Liver (tissue), 3 donors: ENCODE measurements at regions not wholly inside any gene's neighbourhood (a gene's known extent, or its start where the extent isn't known, plus 50 kb on each side); places are given as distances from the start of the nearest gene placed in this dataset.

ENCODE experiments used
- EGR1 ChIP-seq, 2 donors: IDR thresholded peaks; 2 replicates each; pipeline ENCODE4 v1.6.1; 2016 to 2018; ENCODE audit warnings: antibody characterized with exemption in 2 of 2, low read depth in 2 of 2
- FOXA1 ChIP-seq: IDR thresholded peaks from 2 replicates; pipeline ENCODE4 v1.6.1; 2016; ENCODE audit warnings: antibody characterized with exemption
- GABPA ChIP-seq, 2 donors: IDR thresholded peaks in 1 of 2; conservative IDR thresholded peaks in 1 of 2; 2 replicates each; pipeline ENCODE4 v1.6.1; 2016; ENCODE audit warnings: antibody characterized with exemption in 2 of 2, mild to moderate bottlenecking in 1 of 2, moderate library complexity in 1 of 2
- HNF4A ChIP-seq, 2 donors: conservative IDR thresholded peaks; 2 replicates each; pipeline ENCODE4 v1.6.1; 2016; ENCODE audit warnings: antibody characterized with exemption in 2 of 2, mild to moderate bottlenecking in 2 of 2
- JUND ChIP-seq, 2 donors: IDR thresholded peaks; 2 replicates each; pipeline ENCODE4 v1.6.1; 2016; ENCODE audit warnings: antibody characterized with exemption in 2 of 2
- RAD21 ChIP-seq, 2 donors: IDR thresholded peaks; 2 replicates each; pipeline ENCODE4 v1.6.1; 2016; ENCODE audit warnings: antibody characterized with exemption in 2 of 2, mild to moderate bottlenecking in 2 of 2
- RXRA ChIP-seq, 2 donors: IDR thresholded peaks; 2 replicates each; pipeline ENCODE4 v1.6.1; 2017 to 2018; ENCODE audit warnings: antibody characterized with exemption in 2 of 2, mild to moderate bottlenecking in 1 of 2
- TAF1 ChIP-seq: conservative IDR thresholded peaks from 2 replicates; pipeline ENCODE4 v1.6.1; 2016; ENCODE audit warnings: antibody characterized with exemption, mild to moderate bottlenecking
- YY1 ChIP-seq: IDR thresholded peaks from 2 replicates; pipeline ENCODE4 v1.6.1; 2016; ENCODE audit warnings: antibody characterized with exemption, mild to moderate bottlenecking
- TF ChIP-seq, protein P1 (sequence below): fragments of 150-350 bp; IDR thresholded peaks from 2 replicates; pipeline ENCODE4 v1.5.1; 2017; ENCODE audit warnings: improper control_type of control experiment, low read depth, low read length; ENCODE audit not compliant: missing input control
- TF ChIP-seq, protein P2 (sequence below): IDR thresholded peaks from 2 replicates; pipeline ENCODE4 v1.6.1; 2016; ENCODE audit warnings: antibody characterized with exemption
- TF ChIP-seq, protein P3 (sequence below): IDR thresholded peaks from 2 replicates; pipeline ENCODE4 v1.6.1; 2016; ENCODE audit warnings: antibody characterized with exemption
- TF ChIP-seq, protein P4 (sequence below): IDR thresholded peaks from 2 replicates; pipeline ENCODE4 v1.6.1; 2016; ENCODE audit warnings: antibody characterized with exemption
- TF ChIP-seq, protein P5 (sequence below): IDR thresholded peaks from 2 replicates; pipeline ENCODE4 v1.6.1; 2016; ENCODE audit warnings: antibody characterized with exemption, mild to moderate bottlenecking
- donor health status: healthy.
- donor health status: healthy.

DNA sequence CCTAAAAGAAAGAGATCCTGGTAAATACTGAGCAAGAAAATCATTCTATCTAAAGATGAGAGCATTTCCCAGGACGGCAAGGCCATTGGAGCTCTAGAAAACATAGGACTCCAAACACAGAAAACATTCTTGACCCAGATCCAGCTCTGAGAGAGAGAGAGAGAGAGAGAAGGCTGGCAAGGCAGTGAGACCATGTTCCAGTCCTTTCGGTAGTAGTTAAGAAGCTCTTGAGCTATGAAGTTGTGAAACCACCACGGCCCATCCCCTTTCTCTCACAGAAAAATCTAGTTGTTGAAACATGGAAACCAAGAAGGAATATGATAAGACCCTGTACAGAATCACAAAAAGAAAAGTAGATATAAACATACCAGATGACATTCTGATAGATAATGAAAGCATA, 212.4 kb upstream of the NPSR1 start:
- TF ChIP-seq RAD21 (IDR thresholded peaks at IDR 0.05) (no peak), FOXA1 (no peak), HNF4A (conservative IDR thresholded peaks at IDR 0.05) (no peak), GABPA (IDR thresholded peaks at IDR 0.05 in 1 of 2, conservative IDR thresholded peaks at IDR 0.05 in 1 of 2) (no peak), EGR1 (IDR thresholded peaks at IDR 0.05; ENCODE audit: low read depth in 2 of 2) (no peak), TAF1 (no peak), YY1 (no peak), JUND (IDR thresholded peaks at IDR 0.05) (no peak), RXRA (IDR thresholded peaks at IDR 0.05) (no peak)
- TF ChIP-seq, protein P1, sequence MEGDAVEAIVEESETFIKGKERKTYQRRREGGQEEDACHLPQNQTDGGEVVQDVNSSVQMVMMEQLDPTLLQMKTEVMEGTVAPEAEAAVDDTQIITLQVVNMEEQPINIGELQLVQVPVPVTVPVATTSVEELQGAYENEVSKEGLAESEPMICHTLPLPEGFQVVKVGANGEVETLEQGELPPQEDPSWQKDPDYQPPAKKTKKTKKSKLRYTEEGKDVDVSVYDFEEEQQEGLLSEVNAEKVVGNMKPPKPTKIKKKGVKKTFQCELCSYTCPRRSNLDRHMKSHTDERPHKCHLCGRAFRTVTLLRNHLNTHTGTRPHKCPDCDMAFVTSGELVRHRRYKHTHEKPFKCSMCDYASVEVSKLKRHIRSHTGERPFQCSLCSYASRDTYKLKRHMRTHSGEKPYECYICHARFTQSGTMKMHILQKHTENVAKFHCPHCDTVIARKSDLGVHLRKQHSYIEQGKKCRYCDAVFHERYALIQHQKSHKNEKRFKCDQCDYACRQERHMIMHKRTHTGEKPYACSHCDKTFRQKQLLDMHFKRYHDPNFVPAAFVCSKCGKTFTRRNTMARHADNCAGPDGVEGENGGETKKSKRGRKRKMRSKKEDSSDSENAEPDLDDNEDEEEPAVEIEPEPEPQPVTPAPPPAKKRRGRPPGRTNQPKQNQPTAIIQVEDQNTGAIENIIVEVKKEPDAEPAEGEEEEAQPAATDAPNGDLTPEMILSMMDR = no peak
- TF ChIP-seq, protein P2, sequence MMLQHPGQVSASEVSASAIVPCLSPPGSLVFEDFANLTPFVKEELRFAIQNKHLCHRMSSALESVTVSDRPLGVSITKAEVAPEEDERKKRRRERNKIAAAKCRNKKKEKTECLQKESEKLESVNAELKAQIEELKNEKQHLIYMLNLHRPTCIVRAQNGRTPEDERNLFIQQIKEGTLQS = no peak
- TF ChIP-seq, protein P3, sequence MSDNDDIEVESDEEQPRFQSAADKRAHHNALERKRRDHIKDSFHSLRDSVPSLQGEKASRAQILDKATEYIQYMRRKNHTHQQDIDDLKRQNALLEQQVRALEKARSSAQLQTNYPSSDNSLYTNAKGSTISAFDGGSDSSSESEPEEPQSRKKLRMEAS = no peak
- TF ChIP-seq, protein P4, sequence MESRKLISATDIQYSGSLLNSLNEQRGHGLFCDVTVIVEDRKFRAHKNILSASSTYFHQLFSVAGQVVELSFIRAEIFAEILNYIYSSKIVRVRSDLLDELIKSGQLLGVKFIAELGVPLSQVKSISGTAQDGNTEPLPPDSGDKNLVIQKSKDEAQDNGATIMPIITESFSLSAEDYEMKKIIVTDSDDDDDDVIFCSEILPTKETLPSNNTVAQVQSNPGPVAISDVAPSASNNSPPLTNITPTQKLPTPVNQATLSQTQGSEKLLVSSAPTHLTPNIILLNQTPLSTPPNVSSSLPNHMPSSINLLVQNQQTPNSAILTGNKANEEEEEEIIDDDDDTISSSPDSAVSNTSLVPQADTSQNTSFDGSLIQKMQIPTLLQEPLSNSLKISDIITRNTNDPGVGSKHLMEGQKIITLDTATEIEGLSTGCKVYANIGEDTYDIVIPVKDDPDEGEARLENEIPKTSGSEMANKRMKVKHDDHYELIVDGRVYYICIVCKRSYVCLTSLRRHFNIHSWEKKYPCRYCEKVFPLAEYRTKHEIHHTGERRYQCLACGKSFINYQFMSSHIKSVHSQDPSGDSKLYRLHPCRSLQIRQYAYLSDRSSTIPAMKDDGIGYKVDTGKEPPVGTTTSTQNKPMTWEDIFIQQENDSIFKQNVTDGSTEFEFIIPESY = no peak
- TF ChIP-seq, protein P5, sequence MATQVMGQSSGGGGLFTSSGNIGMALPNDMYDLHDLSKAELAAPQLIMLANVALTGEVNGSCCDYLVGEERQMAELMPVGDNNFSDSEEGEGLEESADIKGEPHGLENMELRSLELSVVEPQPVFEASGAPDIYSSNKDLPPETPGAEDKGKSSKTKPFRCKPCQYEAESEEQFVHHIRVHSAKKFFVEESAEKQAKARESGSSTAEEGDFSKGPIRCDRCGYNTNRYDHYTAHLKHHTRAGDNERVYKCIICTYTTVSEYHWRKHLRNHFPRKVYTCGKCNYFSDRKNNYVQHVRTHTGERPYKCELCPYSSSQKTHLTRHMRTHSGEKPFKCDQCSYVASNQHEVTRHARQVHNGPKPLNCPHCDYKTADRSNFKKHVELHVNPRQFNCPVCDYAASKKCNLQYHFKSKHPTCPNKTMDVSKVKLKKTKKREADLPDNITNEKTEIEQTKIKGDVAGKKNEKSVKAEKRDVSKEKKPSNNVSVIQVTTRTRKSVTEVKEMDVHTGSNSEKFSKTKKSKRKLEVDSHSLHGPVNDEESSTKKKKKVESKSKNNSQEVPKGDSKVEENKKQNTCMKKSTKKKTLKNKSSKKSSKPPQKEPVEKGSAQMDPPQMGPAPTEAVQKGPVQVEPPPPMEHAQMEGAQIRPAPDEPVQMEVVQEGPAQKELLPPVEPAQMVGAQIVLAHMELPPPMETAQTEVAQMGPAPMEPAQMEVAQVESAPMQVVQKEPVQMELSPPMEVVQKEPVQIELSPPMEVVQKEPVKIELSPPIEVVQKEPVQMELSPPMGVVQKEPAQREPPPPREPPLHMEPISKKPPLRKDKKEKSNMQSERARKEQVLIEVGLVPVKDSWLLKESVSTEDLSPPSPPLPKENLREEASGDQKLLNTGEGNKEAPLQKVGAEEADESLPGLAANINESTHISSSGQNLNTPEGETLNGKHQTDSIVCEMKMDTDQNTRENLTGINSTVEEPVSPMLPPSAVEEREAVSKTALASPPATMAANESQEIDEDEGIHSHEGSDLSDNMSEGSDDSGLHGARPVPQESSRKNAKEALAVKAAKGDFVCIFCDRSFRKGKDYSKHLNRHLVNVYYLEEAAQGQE = no peak
